ENCODE measurements at regions not wholly inside any gene's neighbourhood (a gene's known extent, or its start where the extent isn't known, plus 50 kb on each side); places are given as distances from the start of the nearest gene placed in this dataset.

DNA sequence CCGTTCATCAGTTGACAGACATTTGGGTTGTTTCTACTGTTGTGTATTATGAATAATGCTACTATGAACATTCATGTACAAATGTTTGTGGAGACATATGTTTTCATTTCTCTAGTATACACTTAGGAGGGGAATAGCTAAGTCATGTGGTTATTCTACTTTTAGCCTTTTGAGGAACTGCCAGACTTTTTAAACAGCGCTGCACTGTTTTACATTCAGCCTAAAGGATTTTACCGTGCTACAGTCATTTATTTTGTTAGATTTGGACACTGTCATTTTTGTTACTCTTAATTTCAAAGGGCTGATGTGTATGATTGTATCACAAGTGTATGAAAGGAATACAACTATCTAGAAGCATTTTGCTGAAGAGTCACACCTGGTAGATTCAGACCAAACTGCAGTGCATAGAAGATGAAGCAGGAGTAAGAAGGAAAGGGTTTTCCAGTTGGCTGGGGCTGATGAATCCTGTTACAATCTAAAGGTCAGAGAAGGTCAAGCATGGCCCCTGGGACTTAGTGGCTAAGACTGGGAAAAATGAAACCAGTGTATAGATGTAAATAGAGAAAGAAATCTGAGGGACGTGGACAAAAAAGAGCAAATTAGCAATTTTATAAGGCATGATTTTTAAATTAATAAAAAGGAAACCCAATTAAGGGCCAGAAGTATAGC is 509.7 kb downstream of the PSAT1 start:
- no peak for DNase-seq (ENCODE audit: low read depth)
- in situ Hi-C loops (cut with HindIII; ENCODE audit: low sequenced_read_pairs), result no loop called here
- TF ChIP-seq, protein P1, sequence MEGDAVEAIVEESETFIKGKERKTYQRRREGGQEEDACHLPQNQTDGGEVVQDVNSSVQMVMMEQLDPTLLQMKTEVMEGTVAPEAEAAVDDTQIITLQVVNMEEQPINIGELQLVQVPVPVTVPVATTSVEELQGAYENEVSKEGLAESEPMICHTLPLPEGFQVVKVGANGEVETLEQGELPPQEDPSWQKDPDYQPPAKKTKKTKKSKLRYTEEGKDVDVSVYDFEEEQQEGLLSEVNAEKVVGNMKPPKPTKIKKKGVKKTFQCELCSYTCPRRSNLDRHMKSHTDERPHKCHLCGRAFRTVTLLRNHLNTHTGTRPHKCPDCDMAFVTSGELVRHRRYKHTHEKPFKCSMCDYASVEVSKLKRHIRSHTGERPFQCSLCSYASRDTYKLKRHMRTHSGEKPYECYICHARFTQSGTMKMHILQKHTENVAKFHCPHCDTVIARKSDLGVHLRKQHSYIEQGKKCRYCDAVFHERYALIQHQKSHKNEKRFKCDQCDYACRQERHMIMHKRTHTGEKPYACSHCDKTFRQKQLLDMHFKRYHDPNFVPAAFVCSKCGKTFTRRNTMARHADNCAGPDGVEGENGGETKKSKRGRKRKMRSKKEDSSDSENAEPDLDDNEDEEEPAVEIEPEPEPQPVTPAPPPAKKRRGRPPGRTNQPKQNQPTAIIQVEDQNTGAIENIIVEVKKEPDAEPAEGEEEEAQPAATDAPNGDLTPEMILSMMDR (IDR thresholded peaks at IDR 0.05; ENCODE audit: low read depth, low read length, missing control alignments), result no peak
- H3K4me3 ChIP-seq (ENCODE audit: low read depth, low read length), result no peak overlapping the region

DNA sequence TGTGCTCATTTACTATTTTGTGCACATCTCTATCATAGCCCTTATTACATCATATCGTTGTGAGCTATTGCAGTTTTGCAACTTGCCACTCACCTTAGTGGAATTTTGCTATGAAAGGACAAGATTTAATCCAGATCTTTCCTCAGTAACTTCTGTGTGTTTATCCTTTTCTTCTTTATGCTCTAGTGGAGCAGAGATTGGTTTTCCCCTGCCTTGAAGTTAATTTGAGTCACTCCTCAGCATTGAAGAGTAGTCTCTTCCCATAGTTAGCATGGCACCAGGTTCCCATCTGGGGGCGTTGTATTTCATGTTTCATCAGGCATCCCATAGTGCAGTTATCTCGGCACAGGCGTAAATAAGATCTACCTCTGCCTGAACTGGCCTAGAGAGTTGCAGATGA is 510.4 kb downstream of the PSAT1 start:
- no peak for DNase-seq (ENCODE audit: low read depth)
- H3K4me3 ChIP-seq (ENCODE audit: low read depth, low read length), result no peak overlapping the region
- in situ Hi-C loops (cut with HindIII; ENCODE audit: low sequenced_read_pairs), result no loop called here
- TF ChIP-seq, protein P1 (IDR thresholded peaks at IDR 0.05; ENCODE audit: low read depth, low read length, missing control alignments), result no peak

DNA sequence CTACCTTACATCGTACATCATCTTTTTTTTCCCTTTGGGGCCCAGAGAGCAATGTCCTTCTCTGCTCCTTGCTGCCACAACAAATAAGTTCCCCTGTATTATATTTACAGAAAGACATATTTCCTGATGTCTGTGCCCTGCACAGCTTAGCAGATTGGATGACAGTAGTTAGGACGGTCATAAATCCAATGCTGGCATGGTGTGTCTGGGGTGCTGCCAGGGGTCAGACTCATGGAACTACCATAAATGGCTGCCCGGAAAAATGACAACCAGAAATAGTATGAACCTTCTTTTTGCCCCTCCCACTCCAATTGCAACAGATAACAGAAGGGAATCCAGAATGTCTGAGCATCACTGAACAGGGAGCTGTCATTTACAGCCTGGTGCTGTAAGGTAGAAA is 511.1 kb downstream of the PSAT1 start:
- no peak overlapping the region for H3K4me3 ChIP-seq (ENCODE audit: low read depth, low read length)
- TF ChIP-seq, protein P1 (IDR thresholded peaks at IDR 0.05; ENCODE audit: low read depth, low read length, missing control alignments), result no peak
- in situ Hi-C loops (cut with HindIII; ENCODE audit: low sequenced_read_pairs), result no loop called here
- no peak for DNase-seq (ENCODE audit: low read depth)

DNA sequence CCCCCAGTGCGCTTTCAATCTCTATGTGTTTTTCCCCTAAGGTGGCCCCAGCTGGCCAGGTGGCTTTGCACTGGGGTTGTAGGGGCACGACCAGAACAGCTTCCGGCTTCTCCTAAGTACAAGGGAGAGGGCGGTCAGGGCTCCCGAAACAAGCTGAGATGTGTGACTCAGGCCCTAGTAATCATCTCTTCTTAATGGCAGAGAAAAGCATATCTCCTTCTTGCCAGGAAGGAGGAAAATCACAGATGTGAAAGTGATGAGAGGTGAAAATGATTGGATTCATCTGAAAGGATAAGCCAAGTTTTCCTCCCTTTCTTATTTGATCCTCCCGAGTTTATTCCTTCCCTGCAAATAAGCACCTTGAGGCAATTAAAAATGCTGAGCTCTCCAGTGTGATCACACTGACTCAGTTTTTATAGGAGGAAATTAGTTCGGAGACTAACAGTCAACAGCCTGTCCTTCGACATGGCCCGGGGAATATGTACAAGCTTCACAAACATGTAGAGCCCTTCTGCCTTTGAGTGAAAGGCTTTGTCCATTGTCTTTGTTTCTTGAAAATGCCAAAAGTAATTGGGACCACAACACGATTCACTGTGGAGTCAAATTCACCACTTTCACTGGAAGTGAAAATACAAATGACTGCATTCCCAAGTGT is 514.8 kb downstream of the PSAT1 start:
- DNase-seq (ENCODE audit: low read depth), result no peak
- TF ChIP-seq, protein P1 (IDR thresholded peaks at IDR 0.05; ENCODE audit: low read depth, low read length, missing control alignments), result no peak
- in situ Hi-C loops (cut with HindIII; ENCODE audit: low sequenced_read_pairs), result no loop called here
- H3K4me3 ChIP-seq (ENCODE audit: low read depth, low read length), result no peak overlapping the region

DNA sequence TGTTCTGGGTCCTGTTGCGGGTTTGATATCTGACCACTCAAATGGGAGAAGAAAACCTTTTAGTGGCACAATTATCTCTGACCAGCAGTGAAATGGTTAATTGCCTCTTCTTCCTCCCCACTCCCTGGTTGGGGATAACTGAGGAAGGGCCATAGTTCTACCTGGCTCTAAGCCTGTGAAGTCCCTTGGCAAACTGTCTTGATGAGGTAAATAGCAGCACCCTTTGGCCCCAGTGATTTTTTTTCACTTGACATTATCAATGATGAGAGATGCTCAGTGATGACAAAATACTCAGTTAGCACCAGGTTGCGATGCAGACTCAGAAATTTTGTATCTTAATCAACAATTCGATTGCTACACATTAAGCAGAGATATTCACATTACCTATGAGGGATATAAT is 515.7 kb downstream of the PSAT1 start:
- in situ Hi-C loops (cut with HindIII; ENCODE audit: low sequenced_read_pairs), result no loop called here
- DNase-seq (ENCODE audit: low read depth), result no peak
- TF ChIP-seq, protein P1 (IDR thresholded peaks at IDR 0.05; ENCODE audit: low read depth, low read length, missing control alignments), result no peak
- H3K4me3 ChIP-seq (ENCODE audit: low read depth, low read length), result no peak overlapping the region

DNA sequence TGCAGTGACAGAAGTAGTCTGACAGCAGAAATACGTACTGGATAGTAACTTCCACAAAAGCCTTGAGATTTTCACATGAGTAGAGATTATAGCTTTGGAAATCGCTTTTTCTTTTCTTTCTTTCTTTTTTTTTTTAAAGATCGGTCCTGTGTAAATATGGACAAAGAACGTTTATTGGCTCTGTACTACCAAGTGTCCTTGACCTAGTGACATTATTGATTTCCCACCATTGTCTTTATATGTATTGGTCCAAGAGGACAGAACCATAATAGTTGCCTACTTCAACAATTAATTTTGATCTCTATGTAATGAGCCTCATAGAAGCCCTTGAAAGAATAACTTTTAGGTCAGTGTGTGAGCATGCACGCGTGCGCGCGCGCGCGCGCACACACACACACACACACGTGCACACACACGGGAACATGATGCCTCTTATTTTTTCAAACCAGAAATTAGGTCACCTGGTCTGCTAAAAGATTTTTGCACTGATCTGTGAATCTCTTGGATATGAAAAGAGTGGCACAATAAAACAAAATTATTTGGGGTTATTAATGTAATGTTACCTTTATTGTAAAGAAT is 516.8 kb downstream of the PSAT1 start:
- no peak for DNase-seq (ENCODE audit: low read depth)
- TF ChIP-seq, protein P1 (IDR thresholded peaks at IDR 0.05; ENCODE audit: low read depth, low read length, missing control alignments), result no peak
- H3K4me3 ChIP-seq (ENCODE audit: low read depth, low read length), result no peak overlapping the region
- in situ Hi-C loops (cut with HindIII; ENCODE audit: low sequenced_read_pairs), result no loop called here
